ENCODE measurements at regions not wholly inside any gene's neighbourhood (a gene's known extent, or its start where the extent isn't known, plus 50 kb on each side); places are given as distances from the start of the nearest gene placed in this dataset.

DNA sequence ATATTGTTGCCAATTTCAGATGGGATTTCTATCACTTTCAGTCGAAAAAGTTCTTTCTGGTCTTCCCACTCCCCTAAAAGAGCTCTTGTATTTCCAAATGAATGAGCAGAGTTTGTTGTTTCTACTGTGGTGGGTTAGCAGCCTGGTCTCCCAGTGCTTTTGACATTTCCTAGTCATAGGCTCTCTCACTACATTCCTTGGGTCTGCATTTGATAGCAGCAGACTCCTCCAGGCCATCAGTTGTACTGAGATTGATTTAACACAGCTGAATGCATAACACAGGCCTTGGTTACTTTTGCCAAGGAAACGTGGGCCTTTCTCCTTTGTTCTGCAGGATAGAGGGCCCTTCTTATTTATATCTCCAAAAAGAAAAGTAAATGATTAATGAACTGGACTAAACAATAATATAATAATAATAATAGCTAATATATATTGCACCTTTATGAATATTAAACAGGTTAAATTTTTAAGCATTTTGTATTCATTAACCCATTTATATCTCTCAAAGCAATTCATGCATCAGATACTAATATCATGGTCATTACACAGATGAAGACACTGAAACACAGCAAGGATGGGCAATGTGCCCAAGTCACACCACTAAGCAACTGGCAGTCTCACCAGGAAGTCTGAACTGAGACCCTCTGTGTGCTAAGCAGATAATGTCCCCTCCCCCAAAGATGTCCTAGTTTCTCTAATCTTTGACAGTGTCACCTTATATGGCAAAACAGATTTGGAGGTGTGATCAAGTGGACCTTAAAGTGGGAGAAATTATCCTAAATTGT, 1579.2 kb downstream of the AACS start:
- H3K27me3 Mint-ChIP-seq (ENCODE audit: insufficient read depth): no peaks in the 10 kb centered on the region
- H3K4me3 Mint-ChIP-seq: no peak overlapping the region
- DNase-seq: no peak
- no peaks in the 10 kb centered on the region for H3K4me1 Mint-ChIP-seq (ENCODE audit: low read depth)
- peaks cover 42% of the 10 kb centered on the region for H3K9me3 Mint-ChIP-seq
- H3K27ac Mint-ChIP-seq: no peak overlapping the region
- TF ChIP-seq, protein P1, sequence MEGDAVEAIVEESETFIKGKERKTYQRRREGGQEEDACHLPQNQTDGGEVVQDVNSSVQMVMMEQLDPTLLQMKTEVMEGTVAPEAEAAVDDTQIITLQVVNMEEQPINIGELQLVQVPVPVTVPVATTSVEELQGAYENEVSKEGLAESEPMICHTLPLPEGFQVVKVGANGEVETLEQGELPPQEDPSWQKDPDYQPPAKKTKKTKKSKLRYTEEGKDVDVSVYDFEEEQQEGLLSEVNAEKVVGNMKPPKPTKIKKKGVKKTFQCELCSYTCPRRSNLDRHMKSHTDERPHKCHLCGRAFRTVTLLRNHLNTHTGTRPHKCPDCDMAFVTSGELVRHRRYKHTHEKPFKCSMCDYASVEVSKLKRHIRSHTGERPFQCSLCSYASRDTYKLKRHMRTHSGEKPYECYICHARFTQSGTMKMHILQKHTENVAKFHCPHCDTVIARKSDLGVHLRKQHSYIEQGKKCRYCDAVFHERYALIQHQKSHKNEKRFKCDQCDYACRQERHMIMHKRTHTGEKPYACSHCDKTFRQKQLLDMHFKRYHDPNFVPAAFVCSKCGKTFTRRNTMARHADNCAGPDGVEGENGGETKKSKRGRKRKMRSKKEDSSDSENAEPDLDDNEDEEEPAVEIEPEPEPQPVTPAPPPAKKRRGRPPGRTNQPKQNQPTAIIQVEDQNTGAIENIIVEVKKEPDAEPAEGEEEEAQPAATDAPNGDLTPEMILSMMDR (IDR thresholded peaks at IDR 0.05): no peak
- H3K36me3 Mint-ChIP-seq (ENCODE audit: low read depth): no peaks in the 10 kb centered on the region

- Mint-ChIP-seq H3K4me1 (ENCODE audit: low read depth) (no peaks in the 10 kb centered on the region), H3K9me3 (peaks cover 21% of the 10 kb centered on the region; the same call in 1 of the 2 replicates), H3K36me3 (ENCODE audit: low read depth) (no peaks in the 10 kb centered on the region), H3K4me3 (no peak overlapping the region), H3K27ac (no peak overlapping the region), H3K27me3 (ENCODE audit: insufficient read depth) (no peaks in the 10 kb centered on the region)
- TF ChIP-seq, protein P1 (IDR thresholded peaks at IDR 0.05): no peak
- DNase-seq: no peak
Observed at GRCh38 chr12:126648074-126648473, 1582.8 kb downstream of the AACS start.

DNA sequence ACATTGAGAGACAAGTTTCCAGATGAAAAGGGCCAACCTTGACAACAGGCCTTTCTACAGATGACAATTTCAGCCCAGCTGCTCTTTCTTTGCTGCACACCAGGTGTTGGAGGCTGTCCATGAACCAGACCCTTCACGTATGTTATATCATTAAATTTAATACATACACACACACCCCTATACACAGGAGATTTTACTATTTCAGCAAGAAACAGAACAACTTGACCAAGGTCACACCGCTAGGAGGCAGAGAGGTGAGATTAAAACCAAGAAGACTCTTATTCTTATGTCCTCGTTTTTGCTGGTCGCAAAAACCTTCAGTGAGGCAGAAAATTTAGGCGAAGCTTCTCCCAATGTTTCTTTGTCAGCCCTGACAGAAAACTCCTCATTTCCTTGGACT, 1585.9 kb downstream of the AACS start:
- DNase-seq: no peak
- Mint-ChIP-seq H3K27ac (no peak overlapping the region), H3K4me3 (no peak overlapping the region), H3K4me1 (ENCODE audit: low read depth) (no peaks in the 10 kb centered on the region), H3K9me3 (peaks cover 27% of the 10 kb centered on the region), H3K27me3 (ENCODE audit: insufficient read depth) (no peaks in the 10 kb centered on the region), H3K36me3 (ENCODE audit: low read depth) (no peaks in the 10 kb centered on the region)
- TF ChIP-seq, protein P1 (IDR thresholded peaks at IDR 0.05): no peak

GRCh38 chr12:126663304-126664094, 1598.3 kb downstream of the AACS start:
- TF ChIP-seq, protein P1 (IDR thresholded peaks at IDR 0.05): peak; percentile 59
- peak; percentile 1 for DNase-seq
- peaks cover 36% of the 10 kb centered on the region for H3K9me3 Mint-ChIP-seq

GRCh38 chr12:126667339-126667738, 1599.6 kb upstream of the TMEM132C start:
- TF ChIP-seq, protein P1 (IDR thresholded peaks at IDR 0.05): no peak
- Mint-ChIP-seq H3K36me3 (ENCODE audit: low read depth) (no peaks in the 10 kb centered on the region; the same call in 1 of the 2 replicates), H3K27me3 (ENCODE audit: insufficient read depth) (no peaks in the 10 kb centered on the region; the same call in 1 of the 2 replicates), H3K27ac (peak overlapping the region; percentile 38; the same call in 1 of the 2 replicates), H3K9me3 (peaks cover 22% of the 10 kb centered on the region), H3K4me3 (peak overlapping the region; percentile 20; the same call in 1 of the 2 replicates), H3K4me1 (ENCODE audit: low read depth) (peaks cover 32% of the 10 kb centered on the region; the same call in 1 of the 2 replicates)
- DNase-seq: peak; percentile 73

More at GRCh38 chr12:126663304-126664094, 1598.3 kb downstream of the AACS start:
- Mint-ChIP-seq H3K36me3 (ENCODE audit: low read depth) (no peaks in the 10 kb centered on the region; the same call in 1 of the 2 replicates), H3K4me3 (no peak overlapping the region), H3K27me3 (ENCODE audit: insufficient read depth) (no peaks in the 10 kb centered on the region), H3K4me1 (ENCODE audit: low read depth) (peaks cover 21% of the 10 kb centered on the region; the same call in 1 of the 2 replicates), H3K27ac (no peak overlapping the region)
